Calu3 (cell line): ENCODE measurements at regions not wholly inside any gene's neighbourhood (a gene's known extent, or its start where the extent isn't known, plus 50 kb on each side); places are given as distances from the start of the nearest gene placed in this dataset.

Experiments
- BruUV-seq: library from RNA; stranded (reverse); fragments of 400-500 nt; replicated peaks from 2 replicates; lab custom pipeline; 2021; lab: Mats Ljungman, UMichigan
- CTCF ChIA-PET: fragments of 300-600 bp; sonication (Branson Sonifier 250); formaldehyde crosslinking; loops from one replicate; lab custom pipeline; 2022; ENCODE audit warnings: antibody characterized with exemption; lab: Charles Lee
- DNase-seq: peaks from one replicate; pipeline ENCODE4 v3.0.0; 2022
- H3K27ac Mint-ChIP-seq: one replicate; pipeline ENCODE4 v1.8.0; 2022; ENCODE audit warnings: mixed read lengths; ENCODE audit not compliant: unreplicated experiment
- H3K27me3 Mint-ChIP-seq: one replicate; pipeline ENCODE4 v1.8.0; 2022; ENCODE audit warnings: mixed read lengths; ENCODE audit not compliant: unreplicated experiment
- H3K36me3 Mint-ChIP-seq: one replicate; pipeline ENCODE4 v1.8.0; 2022; ENCODE audit warnings: mild to moderate bottlenecking, moderate library complexity, mixed read lengths; ENCODE audit not compliant: insufficient read depth, unreplicated experiment
- H3K4me1 Mint-ChIP-seq: one replicate; pipeline ENCODE4 v1.8.0; 2022; ENCODE audit warnings: mild to moderate bottlenecking, low read depth, mixed read lengths; ENCODE audit not compliant: unreplicated experiment
- H3K4me3 Mint-ChIP-seq: one replicate; pipeline ENCODE4 v1.8.0; 2022; ENCODE audit warnings: mild to moderate bottlenecking, low read depth, moderate library complexity, mixed read lengths; ENCODE audit not compliant: unreplicated experiment
- H3K9me3 Mint-ChIP-seq: one replicate; pipeline ENCODE4 v1.8.0; 2022; ENCODE audit warnings: low read depth, mixed read lengths; ENCODE audit not compliant: unreplicated experiment
- intact Hi-C: fragments of 100-400 bp; cut with micrococcal nuclease; formaldehyde crosslinking; loops from one replicate; pipeline ENCODE4 v1.10.0; 2022; ENCODE audit not compliant: unreplicated experiment
- TF ChIP-seq, protein P1 (sequence below): fragments of 200-600 bp; IDR thresholded peaks from one replicate; pipeline ENCODE4 v1.8.0; 2022; ENCODE audit warnings: antibody characterized with exemption; ENCODE audit not compliant: unreplicated experiment

DNA sequence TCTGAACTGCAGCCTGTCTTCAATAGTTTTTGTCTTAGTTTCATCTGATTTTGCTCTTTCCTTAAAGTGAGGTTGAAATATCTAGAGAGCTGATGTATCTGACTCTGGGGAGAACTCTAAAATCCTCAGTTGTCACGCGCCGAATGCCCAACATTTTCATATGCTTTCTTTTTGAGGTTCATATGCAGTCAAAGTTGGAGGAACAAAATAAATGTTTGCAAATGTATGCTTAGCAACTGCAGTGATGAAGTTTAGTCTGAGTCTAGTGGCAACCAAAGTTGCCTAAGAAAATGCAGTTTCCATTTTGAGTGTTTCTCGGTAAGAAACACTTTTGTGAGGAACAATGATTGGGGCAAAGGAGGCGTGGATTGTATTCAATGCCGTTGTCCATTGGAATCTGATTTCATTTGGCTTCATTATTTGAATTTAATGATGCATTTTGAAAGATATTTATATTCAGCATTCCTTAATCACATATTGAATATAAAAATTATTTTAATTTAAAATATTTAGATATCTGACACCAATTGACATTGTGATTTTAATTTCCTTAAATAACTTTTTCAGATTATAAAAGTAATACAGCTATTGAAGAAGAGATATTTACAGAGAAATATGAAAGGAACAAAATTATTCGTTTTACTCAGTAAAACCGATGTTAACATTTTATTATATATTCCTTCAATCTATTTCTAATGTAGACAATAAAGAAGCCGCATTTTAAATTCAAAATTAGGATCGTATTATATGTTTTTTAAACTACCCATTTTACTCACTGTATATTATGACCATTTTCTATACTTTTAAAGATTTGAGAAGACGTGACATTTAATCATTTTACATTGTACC, 122.0 kb downstream of the PLEKHG1 start:
- Mint-ChIP-seq H3K27me3 (no peaks in the 10 kb centered on the region), H3K9me3 (no peaks in the 10 kb centered on the region), H3K4me1 (peaks cover 23% of the 10 kb centered on the region), H3K27ac (peak overlapping the region; percentile 75), H3K4me3 (peak overlapping the region; percentile 42), H3K36me3 (peaks cover 8% of the 10 kb centered on the region)
- CTCF ChIA-PET, result no interaction called here
- BruUV-seq, result no TSS peak
- intact Hi-C loops, result loop anchor here (5.0 kb wide), 1 partner anchor 91 kb away; no protein-coding TSS in a partner anchor
- TF ChIP-seq, protein P1, sequence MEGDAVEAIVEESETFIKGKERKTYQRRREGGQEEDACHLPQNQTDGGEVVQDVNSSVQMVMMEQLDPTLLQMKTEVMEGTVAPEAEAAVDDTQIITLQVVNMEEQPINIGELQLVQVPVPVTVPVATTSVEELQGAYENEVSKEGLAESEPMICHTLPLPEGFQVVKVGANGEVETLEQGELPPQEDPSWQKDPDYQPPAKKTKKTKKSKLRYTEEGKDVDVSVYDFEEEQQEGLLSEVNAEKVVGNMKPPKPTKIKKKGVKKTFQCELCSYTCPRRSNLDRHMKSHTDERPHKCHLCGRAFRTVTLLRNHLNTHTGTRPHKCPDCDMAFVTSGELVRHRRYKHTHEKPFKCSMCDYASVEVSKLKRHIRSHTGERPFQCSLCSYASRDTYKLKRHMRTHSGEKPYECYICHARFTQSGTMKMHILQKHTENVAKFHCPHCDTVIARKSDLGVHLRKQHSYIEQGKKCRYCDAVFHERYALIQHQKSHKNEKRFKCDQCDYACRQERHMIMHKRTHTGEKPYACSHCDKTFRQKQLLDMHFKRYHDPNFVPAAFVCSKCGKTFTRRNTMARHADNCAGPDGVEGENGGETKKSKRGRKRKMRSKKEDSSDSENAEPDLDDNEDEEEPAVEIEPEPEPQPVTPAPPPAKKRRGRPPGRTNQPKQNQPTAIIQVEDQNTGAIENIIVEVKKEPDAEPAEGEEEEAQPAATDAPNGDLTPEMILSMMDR, result no peak
- no peak for DNase-seq

DNA sequence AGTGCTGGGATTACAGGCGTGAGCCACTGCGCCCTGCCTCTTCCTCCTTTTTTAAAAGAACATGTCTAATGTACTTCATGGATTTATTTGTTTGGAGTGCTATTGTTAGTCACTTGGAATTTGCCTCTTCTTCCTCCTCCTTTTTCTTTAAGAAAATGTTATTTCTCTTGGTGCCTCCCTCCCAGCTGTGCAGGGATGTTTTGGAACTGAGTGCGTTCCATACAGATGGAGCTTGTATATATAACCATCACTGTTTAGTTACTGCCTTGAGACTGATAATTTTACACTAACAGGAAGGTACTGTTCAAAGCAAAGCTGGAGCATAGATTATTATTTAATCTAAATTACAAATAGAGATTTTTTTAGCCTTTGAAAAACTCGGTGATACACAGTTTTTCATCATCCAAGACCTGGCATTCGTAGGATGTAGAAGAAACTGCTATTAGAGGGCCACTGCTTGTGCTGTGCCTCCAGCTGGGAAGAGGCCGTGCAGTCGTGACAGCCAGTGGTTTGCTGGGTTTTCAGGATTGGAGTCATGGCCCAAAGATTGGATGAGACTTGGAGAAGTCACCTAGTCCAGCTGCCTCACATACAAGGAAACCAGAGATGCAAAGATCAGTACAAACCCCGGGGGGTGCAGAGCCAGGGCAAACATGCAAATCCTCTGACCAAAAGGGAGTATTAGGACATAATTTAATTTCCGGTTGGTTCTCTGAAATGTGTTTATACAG, 123.1 kb downstream of the PLEKHG1 start:
- H3K4me1 Mint-ChIP-seq, result peaks cover 23% of the 10 kb centered on the region
- peaks cover 8% of the 10 kb centered on the region for H3K36me3 Mint-ChIP-seq
- DNase-seq, result no peak
- TF ChIP-seq, protein P1, result no peak
- no peaks in the 10 kb centered on the region for H3K9me3 Mint-ChIP-seq
- H3K27me3 Mint-ChIP-seq, result no peaks in the 10 kb centered on the region
- CTCF ChIA-PET, result interaction anchor here (0.6 kb wide), 1 partner anchor 94 kb away, joined by 4 read pairs; no protein-coding TSS in a partner anchor
- intact Hi-C loops, result loop anchor here (5.0 kb wide), 1 partner anchor 90 kb away; no protein-coding TSS in a partner anchor
- no peak overlapping the region for H3K4me3 Mint-ChIP-seq
- no peak overlapping the region for H3K27ac Mint-ChIP-seq
- no TSS peak for BruUV-seq

DNA sequence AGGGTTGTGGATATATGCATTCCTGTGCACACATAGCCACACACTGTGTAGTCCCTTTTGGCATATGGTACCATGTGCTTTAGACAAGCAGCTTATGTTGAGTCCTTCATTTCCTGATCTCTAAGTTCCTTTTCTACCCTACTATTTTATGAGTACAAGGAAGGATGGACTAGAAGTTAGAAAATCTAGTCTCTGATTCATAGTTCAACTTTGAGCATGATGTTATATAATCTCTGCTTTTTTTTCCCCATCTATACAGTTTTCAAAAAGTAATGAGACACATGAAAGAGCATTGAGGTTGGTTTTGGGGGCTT, 123.6 kb downstream of the PLEKHG1 start:
- Mint-ChIP-seq H3K27ac (no peak overlapping the region), H3K9me3 (no peaks in the 10 kb centered on the region), H3K36me3 (peaks cover 8% of the 10 kb centered on the region), H3K4me3 (no peak overlapping the region), H3K27me3 (no peaks in the 10 kb centered on the region), H3K4me1 (peaks cover 23% of the 10 kb centered on the region)
- CTCF ChIA-PET, result interaction anchor here (0.6 kb wide), 1 partner anchor 94 kb away, joined by 4 read pairs; no protein-coding TSS in a partner anchor
- no peak for DNase-seq
- intact Hi-C loops, result loop anchor here (5.0 kb wide), 1 partner anchor 89 kb away; no protein-coding TSS in a partner anchor
- BruUV-seq, result no TSS peak
- TF ChIP-seq, protein P1, result no peak

DNA sequence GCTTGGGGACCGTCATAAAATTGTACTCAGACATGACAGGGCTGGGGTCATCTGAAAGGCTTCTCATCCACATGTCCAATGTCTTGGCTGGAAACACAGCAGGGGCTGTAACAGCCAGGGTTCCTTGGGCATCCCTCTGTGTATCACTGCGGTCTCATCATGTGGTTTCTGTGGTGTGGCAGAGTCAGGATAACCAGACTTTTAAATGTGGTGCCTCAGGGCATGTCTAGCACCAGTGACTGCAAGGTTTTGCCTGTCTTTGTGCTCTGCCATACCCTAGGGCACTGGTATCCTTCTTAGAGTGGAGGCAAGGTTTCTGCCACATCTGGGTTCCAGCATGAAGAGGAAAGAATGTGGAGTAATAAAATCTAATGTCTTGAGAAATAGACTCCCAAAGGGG, 124.2 kb downstream of the PLEKHG1 start:
- Mint-ChIP-seq H3K27me3 (no peaks in the 10 kb centered on the region), H3K9me3 (no peaks in the 10 kb centered on the region), H3K4me1 (peaks cover 20% of the 10 kb centered on the region), H3K27ac (no peak overlapping the region), H3K4me3 (no peak overlapping the region), H3K36me3 (peaks cover 8% of the 10 kb centered on the region)
- intact Hi-C loops, result loop anchor here (5.0 kb wide), 1 partner anchor 88 kb away; no protein-coding TSS in a partner anchor
- TF ChIP-seq, protein P1, result no peak
- no peak for DNase-seq
- BruUV-seq, result no TSS peak
- CTCF ChIA-PET, result interaction anchor here (0.6 kb wide), 1 partner anchor 93 kb away, joined by 4 read pairs; no protein-coding TSS in a partner anchor
